C4-2B (cell line): ENCODE measurements at regions not wholly inside any gene's neighbourhood (a gene's known extent, or its start where the extent isn't known, plus 50 kb on each side); places are given as distances from the start of the nearest gene placed in this dataset.
"Not testable (repeated sequence)": the region's sequence is repeated elsewhere in the genome, so short reads cannot be mapped to it uniquely, and the experiment has no call there.

Experiments
- ZFX ChIP-seq: fragments of 450-650 bp; IDR thresholded peaks from 2 replicates; pipeline ENCODE4 v1.6.1; 2017
- TF ChIP-seq, protein P1 (sequence below): fragments of 450-650 bp; conservative IDR thresholded peaks from 2 replicates; pipeline ENCODE4 v1.5.1; 2017; ENCODE audit warnings: mild to moderate bottlenecking

DNA sequence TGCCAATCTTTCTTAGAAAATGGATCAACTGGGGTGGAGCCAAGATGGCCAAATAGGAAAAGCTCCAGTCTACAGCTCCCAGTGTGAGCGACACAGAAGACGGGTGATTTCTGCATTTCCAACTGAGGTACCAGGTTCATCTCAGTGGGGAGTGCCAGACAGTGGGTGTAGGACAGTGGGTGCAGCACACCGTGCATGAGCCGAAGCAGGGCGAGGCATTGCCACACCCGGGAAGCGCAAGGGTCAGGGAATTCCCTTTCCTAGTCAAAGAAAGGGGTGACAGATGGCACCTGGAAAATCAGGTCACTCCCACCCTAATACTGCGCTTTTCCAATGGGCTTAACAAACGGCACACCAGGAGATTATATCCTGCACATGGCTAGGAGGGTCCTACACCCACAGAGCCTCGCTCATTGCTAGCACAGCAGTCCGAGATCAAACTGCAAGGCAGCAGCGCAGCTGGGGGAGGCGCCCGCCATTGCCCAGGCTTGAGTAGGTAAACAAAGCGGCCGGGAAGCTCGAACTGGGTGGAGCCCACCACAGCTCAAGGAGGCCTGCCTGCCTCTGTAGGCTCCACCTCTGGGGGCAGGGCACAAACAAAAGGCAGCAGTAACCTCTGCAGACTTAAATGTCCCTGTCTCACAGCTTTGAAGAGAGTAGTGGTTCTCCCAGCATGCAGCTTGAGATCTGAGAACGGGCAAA lies 61.3 kb upstream of the LHFPL2 start:
- TF ChIP-seq, protein P1, sequence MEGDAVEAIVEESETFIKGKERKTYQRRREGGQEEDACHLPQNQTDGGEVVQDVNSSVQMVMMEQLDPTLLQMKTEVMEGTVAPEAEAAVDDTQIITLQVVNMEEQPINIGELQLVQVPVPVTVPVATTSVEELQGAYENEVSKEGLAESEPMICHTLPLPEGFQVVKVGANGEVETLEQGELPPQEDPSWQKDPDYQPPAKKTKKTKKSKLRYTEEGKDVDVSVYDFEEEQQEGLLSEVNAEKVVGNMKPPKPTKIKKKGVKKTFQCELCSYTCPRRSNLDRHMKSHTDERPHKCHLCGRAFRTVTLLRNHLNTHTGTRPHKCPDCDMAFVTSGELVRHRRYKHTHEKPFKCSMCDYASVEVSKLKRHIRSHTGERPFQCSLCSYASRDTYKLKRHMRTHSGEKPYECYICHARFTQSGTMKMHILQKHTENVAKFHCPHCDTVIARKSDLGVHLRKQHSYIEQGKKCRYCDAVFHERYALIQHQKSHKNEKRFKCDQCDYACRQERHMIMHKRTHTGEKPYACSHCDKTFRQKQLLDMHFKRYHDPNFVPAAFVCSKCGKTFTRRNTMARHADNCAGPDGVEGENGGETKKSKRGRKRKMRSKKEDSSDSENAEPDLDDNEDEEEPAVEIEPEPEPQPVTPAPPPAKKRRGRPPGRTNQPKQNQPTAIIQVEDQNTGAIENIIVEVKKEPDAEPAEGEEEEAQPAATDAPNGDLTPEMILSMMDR: not testable (repeated sequence)
- TF ChIP-seq ZFX: not testable (repeated sequence)
